DND-41 (cell line): ENCODE measurements at regions not wholly inside any gene's neighbourhood (a gene's known extent, or its start where the extent isn't known, plus 50 kb on each side); places are given as distances from the start of the nearest gene placed in this dataset.

Source experiments
- ATAC-seq: fragments of 200-7000 bp; cut with Tn5 transposase; 3 replicates; pipeline ENCODE4 v1.9.1; 2021; ENCODE audit warnings: low read depth; ENCODE audit not compliant: insufficient read depth
- DNase-seq: peaks from one replicate; pipeline ENCODE4 v3.0.0-alpha.2; 2020
- H2AFZ ChIP-seq: 2 replicates; pipeline ENCODE4 v1.6.0; 2012; ENCODE audit warnings: low read depth, low read length
- H3K27ac ChIP-seq: 2 replicates; pipeline ENCODE4 v1.5.1; 2012; ENCODE audit warnings: low read length, inconsistent platforms
- H3K27me3 ChIP-seq: fragments of 200-600 bp; sonication (generic); 2 replicates; pipeline ENCODE4 v1.6.0; 2012; ENCODE audit warnings: low read length, mild to moderate bottlenecking, inconsistent platforms; ENCODE audit not compliant: insufficient read depth, poor library complexity
- H3K36me3 ChIP-seq: 2 replicates; pipeline ENCODE4 v1.5.1; 2012; ENCODE audit warnings: low read length, inconsistent platforms; ENCODE audit not compliant: insufficient read depth
- H3K4me1 ChIP-seq: 2 replicates; pipeline ENCODE4 v1.5.1; 2012; ENCODE audit warnings: mild to moderate bottlenecking, low read length; ENCODE audit not compliant: insufficient read depth
- H3K4me2 ChIP-seq: 2 replicates; pipeline ENCODE4 v1.6.0; 2012; ENCODE audit warnings: mild to moderate bottlenecking, moderate library complexity, low read length, inconsistent platforms; ENCODE audit not compliant: insufficient read depth
- H3K4me3 ChIP-seq, 2 experiments: fragments of 200-600 bp in 1 of 2; shearing (Covaris generic) in 1 of 2; 2 replicates each; pipeline ENCODE4 v1.5.1; 2012 to 2016; ENCODE audit warnings: inconsistent platforms in 2 of 2, low read length in 2 of 2, mild to moderate bottlenecking in 2 of 2, low read depth in 1 of 2, moderate library complexity in 1 of 2
- H3K79me2 ChIP-seq: 2 replicates; pipeline ENCODE4 v1.6.0; 2012; ENCODE audit warnings: low read length, inconsistent platforms; ENCODE audit not compliant: insufficient read depth
- H3K9ac ChIP-seq: 2 replicates; pipeline ENCODE4 v1.6.0; 2012; ENCODE audit warnings: low read depth, mild to moderate bottlenecking, inconsistent platforms, low read length, moderate library complexity
- H3K9me3 ChIP-seq: 2 replicates; pipeline ENCODE4 v1.5.1; 2012; ENCODE audit warnings: low read length, moderate library complexity, mild to moderate bottlenecking, inconsistent platforms; ENCODE audit not compliant: insufficient read depth, severe bottlenecking
- H4K20me1 ChIP-seq: 2 replicates; pipeline ENCODE4 v1.6.0; 2012; ENCODE audit warnings: low read length; ENCODE audit not compliant: insufficient read depth
- CTCF ChIP-seq: IDR thresholded peaks from 2 replicates; pipeline ENCODE4 v1.5.1; 2012; ENCODE audit warnings: borderline replicate concordance, low read length, moderate library complexity, mild to moderate bottlenecking; ENCODE audit not compliant: poor library complexity, severe bottlenecking; ENCODE audit errors: extremely low read depth
- EZH2 ChIP-seq: IDR thresholded peaks from 3 replicates; pipeline ENCODE4 v1.6.1; 2012; ENCODE audit warnings: borderline replicate concordance, low read depth, mild to moderate bottlenecking, moderate library complexity, low read length, inconsistent platforms; ENCODE audit not compliant: severe bottlenecking

DNA sequence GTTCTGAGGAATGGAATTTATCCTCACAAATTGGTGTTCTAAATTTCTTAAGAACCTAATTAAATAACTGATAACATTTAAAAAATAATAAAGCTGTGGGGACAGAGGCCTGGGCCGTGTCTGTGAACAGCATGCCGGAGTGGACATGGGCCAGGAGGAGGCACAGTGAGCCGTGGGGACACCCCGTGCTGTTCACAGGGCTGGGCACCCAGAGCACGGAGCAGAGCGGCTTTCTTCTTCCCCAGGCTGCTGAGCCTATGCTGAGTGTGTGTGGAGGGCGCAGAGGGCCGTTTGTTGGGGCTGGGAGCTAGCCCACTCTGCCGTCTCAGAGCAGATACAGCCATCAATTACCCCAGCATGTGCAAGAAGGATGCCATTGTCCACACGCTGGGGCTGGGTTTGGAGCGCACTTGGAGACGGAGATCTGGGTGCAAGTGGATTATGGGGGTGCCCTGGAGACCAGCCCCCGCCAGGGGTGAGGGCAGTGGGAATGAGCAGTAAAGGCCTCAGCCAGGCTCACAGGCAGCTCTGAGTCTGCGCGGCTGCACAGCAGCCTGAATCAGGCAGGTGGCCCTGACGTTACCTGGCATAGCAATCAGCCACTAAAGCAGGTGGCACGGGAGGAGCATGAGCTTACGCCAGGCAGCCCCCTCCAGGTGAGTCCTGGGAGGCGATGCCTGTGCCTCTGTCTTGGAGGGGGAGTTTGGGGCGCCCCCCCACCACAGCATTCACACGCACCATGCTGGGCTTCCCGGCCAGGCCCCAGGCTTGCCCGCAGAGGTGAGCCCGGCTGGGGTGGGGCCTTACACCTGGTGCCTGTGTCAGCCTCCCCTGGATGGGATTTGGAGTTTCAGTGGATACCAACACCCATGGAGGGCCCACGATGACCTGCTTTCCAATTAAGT, 52.1 kb upstream of the SLC66A3 start:
- TF ChIP-seq CTCF (no peak), EZH2 (no peak)
- Histone ChIP-seq H3K4me1 (no peaks in the 10 kb centered on the region), H3K27me3 (peaks cover 6% of the 10 kb centered on the region), H3K4me3 (no peak overlapping the region), H3K36me3 (no peaks in the 10 kb centered on the region), H3K4me2 (no peak overlapping the region), H2AFZ (no peak overlapping the region), H4K20me1 (no peaks in the 10 kb centered on the region), H3K9ac (no peak overlapping the region), H3K9me3 (no peaks in the 10 kb centered on the region), H3K79me2 (no peaks in the 10 kb centered on the region), H3K27ac (no peak overlapping the region)
- DNase-seq, result no peak
- no peak for ATAC-seq

- Histone ChIP-seq H3K79me2 (no peaks in the 10 kb centered on the region), H3K27me3 (peaks cover 6% of the 10 kb centered on the region), H3K4me3 (no peak overlapping the region), H4K20me1 (no peaks in the 10 kb centered on the region), H3K4me2 (no peak overlapping the region), H3K4me1 (no peaks in the 10 kb centered on the region), H3K9me3 (no peaks in the 10 kb centered on the region), H2AFZ (no peak overlapping the region), H3K36me3 (no peaks in the 10 kb centered on the region), H3K27ac (no peak overlapping the region), H3K9ac (no peak overlapping the region)
- DNase-seq (no peak), ATAC-seq (no peak)
- TF ChIP-seq CTCF (no peak), EZH2 (no peak)
Measured at GRCh38 chr2:11103984-11104793, 51.1 kb upstream of the SLC66A3 start.

DNA sequence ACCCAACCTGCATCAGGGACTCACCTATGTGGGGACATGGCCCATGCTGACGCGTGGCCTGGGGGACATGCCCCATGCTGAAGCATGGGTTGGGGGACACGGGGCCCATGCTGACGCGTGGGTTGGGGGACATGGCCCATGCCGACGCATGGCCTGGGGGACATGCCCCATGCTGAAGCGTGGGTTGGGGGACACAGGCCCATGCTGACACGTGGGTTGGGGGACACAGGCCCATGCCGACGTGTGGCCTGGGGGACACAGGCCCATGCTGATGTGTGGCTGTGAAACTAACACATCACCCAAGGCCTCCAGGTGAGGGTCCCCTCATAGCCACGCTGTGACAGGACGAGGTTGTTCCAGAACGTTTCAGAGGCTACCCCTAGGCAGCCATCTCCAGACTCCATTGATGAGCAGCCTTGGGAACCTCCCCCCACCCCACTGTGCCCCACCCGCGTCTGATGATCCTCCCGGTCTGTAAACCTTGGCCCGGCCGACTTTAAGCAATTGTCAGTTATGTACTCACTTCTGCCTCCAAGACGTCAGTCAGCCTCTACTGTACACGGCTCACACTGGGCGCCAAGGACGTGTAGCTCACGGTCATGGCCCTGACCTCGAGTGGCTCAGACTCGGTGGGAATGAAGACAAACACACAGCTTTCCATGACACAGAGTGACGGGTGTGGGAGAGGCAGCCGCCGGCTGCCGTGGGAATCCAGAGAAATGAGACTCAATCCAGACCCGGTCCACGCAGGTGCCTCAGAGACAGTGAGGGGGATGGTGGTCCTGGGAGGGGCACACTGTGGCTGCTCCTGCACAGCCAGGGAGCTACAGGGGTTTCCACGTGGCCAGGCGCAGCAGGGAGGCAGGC, 50.2 kb upstream of the SLC66A3 start:
- Histone ChIP-seq H3K4me2 (no peak overlapping the region), H3K9me3 (no peaks in the 10 kb centered on the region), H3K79me2 (no peaks in the 10 kb centered on the region), H3K36me3 (no peaks in the 10 kb centered on the region), H2AFZ (no peak overlapping the region), H3K9ac (no peak overlapping the region), H4K20me1 (no peaks in the 10 kb centered on the region), H3K4me1 (no peaks in the 10 kb centered on the region), H3K27ac (no peak overlapping the region), H3K4me3 (no peak overlapping the region), H3K27me3 (peaks cover 6% of the 10 kb centered on the region)
- TF ChIP-seq CTCF, result no peak
- TF ChIP-seq EZH2, result no peak
- ATAC-seq, result no peak
- DNase-seq, result no peak
